ENCODE measurements at regions not wholly inside any gene's neighbourhood (a gene's known extent, or its start where the extent isn't known, plus 50 kb on each side); places are given as distances from the start of the nearest gene placed in this dataset.
"Not testable (repeated sequence)": the region's sequence is repeated elsewhere in the genome, so short reads cannot be mapped to it uniquely, and the experiment has no call there.

DNA sequence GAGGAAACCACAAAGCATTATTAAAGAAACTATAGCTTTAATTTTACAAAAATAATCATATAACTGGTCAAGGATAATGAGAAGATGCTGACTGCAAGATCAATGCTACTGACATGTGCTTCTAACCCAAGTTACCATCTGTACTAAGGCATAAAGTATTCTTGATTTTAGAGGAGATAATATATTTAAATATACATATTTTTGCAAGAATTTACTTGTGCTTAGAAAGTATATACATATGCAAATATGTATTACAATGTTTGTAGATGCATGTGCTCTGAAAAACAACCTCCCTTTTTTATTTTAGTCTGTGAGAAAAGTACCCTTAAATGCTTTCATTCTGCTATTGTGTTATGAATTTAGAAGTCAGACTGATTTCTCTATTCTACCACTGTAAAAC, 740.7 kb upstream of the SLIT2 start:
- DNase-seq (ENCODE audit: low read depth) = no peak

GRCh38 chr4:19508442-19508841, 743.3 kb upstream of the SLIT2 start:
- DNase-seq (ENCODE audit: low read depth) = no peak

- no peak for DNase-seq (ENCODE audit: low read depth)
These were observed 754.0 kb upstream of the SLIT2 start for GRCh38 chr4:19497705-19498104.

- no peak for DNase-seq (ENCODE audit: low read depth)
These were observed 754.9 kb upstream of the SLIT2 start for GRCh38 chr4:19496756-19497155.

DNA sequence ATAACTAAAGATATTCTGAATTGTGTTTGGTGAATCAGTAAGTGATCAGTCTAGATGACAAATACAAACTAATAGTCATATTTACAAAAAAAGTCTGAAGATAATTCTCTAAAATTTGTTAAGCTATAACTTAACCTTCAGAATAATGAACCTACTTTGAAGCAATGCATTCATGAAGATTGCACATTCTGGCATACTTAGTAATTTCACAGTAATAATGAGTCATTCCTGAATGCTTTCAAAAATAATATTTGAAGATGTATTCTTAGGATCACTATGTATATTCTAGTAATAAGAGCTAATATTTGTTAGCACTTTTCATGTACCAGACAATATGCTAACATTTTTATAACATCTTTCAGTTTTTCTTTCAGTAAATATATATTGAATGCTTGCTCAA, 756.7 kb upstream of the SLIT2 start:
- no peak for DNase-seq (ENCODE audit: low read depth)

DNA sequence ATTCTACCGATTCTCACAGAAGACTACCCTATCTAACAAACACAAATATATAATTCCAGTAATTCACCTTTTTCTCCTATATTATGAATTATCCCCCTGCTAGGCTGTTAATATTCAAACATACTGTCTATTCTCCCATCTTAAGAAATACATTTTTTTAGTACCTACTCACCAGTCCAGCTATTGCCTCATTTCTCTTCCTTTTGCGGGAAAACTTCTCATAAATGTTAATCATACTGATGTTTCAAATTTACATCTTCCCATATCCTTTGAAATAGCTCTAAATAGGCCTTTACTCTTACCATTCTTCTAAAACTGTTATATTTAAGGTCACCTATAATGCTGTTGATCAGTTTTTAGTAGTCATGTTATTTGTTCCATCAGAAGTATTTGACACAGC, 759.1 kb upstream of the SLIT2 start:
- DNase-seq (ENCODE audit: low read depth) = no peak

GRCh38 chr4:19486400-19486799, 765.3 kb upstream of the SLIT2 start:
- DNase-seq (ENCODE audit: low read depth) = no peak

- DNase-seq (ENCODE audit: low read depth) = no peak
These were observed 772.9 kb upstream of the SLIT2 start for GRCh38 chr4:19478791-19479190.

GRCh38 chr4:19473569-19473968, 778.1 kb upstream of the SLIT2 start:
- DNase-seq (ENCODE audit: low read depth) = no peak

DNA sequence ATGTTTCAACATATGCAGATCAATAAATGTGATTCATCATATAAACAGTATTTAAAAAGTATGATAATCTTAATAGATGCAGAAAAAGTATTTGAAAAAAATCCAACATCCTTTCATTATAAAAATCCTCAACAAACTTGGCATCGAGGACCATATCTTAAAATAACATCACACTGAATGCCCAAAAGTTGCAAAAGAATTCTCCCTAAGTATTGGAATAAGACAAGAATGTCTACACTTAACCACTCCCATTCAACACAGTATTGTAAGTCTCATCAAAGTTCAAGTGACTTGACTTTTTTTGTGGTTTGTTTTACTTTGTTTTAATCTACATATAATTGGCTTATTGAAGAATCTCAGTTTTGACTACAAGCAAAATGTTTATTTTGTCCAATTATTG, 779.0 kb upstream of the SLIT2 start:
- DNase-seq (ENCODE audit: low read depth) = no peak

DNA sequence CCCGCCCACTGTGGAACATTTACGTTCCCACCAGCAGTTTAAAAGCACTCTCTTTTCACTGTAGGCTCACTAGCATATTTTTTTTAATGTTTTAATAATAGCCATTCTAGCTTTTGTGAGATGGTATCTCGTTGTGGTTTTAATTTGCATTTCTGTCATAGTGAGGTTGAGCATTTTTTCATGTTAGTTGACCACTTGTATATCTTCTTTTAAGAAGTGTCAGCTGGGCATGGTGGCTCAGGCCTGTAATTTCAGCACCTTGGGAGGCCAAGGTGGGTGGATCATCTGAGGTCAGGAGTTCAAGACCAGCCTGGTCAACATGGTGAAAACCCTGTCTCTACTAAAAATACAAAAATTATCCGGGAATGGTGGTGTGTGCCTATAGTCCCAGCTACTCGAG, 781.7 kb upstream of the SLIT2 start:
- not testable (repeated sequence) for DNase-seq (ENCODE audit: low read depth)

GRCh38 chr4:19462117-19462516, 789.6 kb upstream of the SLIT2 start:
- DNase-seq (ENCODE audit: low read depth) = no peak

DNA sequence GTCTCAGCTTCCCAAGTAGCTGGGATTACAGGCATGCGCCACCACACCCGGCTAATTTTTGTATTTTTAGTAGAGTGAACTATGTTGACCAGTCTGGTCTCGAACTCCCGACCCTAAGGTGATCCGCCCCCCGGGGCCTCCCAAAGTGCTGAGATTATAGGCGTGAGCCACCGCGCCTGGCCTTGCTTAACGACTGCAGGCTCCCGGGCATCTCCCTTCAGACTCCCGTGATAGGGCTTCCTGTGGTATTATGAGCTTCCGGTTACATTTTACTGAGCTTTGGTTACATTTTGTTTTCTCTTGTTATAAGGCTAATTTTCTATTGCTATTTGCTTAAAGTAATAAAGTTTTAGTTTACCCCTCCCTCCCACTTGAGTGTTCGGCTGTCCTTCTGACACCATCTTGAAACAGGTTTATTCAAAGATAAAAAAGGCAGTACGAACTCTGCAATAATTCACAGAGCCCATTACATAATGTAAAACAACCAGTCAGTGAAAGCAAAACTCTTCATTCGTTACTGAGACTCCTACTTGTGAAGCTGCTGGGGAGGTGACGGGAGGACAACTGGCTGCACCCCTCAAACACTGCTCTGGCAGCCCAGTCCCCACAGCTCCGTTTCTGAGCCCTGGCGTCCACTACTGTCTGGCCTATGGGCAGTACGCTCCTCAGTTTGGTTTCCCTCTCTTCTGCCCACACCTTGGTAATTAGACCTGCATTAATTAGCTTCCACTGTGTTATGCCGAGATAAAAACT, 795.7 kb upstream of the SLIT2 start:
- DNase-seq (ENCODE audit: low read depth) = no peak

- no peak for DNase-seq (ENCODE audit: low read depth)
These were observed 796.5 kb upstream of the SLIT2 start for GRCh38 chr4:19455196-19455595.

GRCh38 chr4:19438233-19438632, 813.5 kb upstream of the SLIT2 start:
- no peak for DNase-seq (ENCODE audit: low read depth)

DNA sequence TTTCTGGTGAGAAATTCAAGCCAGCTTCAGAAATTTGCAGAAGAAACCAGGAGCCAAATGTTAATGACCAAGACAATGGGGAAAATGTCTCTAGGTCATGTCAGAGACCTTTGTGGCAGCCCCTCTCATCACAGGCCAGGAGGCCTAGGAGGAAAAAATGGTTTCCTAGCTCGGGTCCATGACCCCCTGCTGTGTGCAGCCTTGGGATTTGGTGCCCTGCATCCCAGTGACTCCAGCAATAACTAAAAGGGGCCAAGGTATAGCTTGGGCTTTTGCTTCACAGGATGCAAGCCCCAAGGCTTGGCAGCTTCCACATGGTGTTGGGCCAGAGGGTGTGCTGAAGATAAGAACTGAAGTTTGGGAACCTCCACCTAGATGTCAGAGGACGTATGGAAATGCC, 814.7 kb upstream of the SLIT2 start:
- no peak for DNase-seq (ENCODE audit: low read depth)

DNA sequence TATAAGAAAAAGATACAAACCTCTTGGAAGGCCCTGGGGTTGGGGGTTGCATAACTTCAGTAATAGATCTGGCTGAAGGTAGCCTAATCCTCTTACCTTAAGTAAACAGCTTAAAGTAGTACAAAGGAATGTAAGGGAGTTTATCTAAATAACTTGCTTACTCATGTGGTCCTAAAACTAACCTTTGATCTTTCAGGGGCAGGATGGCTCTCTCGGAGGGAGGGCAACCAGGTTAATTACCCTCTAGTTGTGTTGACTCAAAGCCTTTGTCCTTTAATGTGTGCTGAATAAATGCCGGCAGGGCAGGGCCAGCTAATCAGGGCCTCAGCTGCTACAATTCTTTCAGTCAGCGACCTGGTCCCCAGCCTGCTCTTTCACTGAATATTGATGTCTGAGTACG, 822.0 kb upstream of the SLIT2 start:
- DNase-seq (ENCODE audit: low read depth) = no peak

- no peak for DNase-seq (ENCODE audit: low read depth)
These were observed 826.6 kb upstream of the SLIT2 start for GRCh38 chr4:19425146-19425545.

- no peak for DNase-seq (ENCODE audit: low read depth)
These were observed 834.4 kb upstream of the SLIT2 start for GRCh38 chr4:19417256-19417655.

DNA sequence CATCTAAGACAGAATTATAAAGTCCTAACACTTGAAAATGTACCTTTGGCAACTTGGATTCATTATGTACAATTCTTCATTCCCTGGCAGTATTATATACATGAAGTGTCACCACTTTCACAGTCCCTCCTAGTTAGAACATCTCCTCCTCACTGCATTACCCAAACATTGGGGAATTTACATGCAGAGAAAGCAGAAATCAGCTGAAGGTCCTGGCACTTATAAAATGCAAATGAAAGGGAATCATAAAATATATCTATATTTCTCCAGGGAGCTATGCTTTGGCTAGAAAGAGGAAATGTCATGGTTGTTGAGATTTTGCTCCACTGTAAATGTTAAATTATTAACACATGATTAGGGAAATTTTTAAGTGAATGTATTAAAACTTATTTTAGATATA, 835.6 kb upstream of the SLIT2 start:
- no peak for DNase-seq (ENCODE audit: low read depth)

DNA sequence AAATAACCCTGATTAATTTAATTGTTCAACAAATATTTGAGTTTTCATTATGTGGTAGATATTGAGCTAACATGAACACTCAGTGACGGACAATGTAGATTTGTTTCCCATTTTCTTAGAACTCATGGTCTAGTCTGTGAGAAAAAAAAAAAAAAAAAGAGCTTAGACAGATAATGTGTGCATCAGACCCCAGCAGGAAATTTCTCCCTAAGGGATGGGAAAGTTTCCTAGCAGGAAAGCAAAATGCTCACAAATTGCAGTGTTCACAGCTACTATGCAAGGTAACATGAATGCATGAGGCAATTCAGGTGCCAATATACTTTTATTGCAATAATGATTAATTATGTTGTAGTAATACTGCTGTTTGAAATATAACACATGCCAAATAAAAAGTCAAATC, 843.2 kb upstream of the SLIT2 start:
- no peak for DNase-seq (ENCODE audit: low read depth)

DNA sequence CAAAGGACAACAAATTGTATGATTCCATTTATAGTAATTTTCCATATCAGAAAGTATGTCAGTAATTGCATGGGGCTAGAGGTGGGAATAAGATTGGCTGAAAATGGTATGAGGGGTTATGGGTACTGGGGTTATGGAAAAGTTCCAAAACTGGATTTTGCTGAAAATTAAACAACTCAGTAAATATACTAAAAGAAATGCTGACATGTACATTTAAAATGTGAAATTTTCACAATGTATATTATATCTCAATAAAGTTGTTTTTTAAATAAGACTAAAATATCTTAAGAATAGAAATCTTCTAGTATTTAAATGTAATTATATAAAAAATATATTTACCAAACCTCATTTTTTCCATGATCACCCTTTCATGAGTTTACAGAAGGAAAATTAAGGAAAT, 844.9 kb upstream of the SLIT2 start:
- no peak for DNase-seq (ENCODE audit: low read depth)

DNA sequence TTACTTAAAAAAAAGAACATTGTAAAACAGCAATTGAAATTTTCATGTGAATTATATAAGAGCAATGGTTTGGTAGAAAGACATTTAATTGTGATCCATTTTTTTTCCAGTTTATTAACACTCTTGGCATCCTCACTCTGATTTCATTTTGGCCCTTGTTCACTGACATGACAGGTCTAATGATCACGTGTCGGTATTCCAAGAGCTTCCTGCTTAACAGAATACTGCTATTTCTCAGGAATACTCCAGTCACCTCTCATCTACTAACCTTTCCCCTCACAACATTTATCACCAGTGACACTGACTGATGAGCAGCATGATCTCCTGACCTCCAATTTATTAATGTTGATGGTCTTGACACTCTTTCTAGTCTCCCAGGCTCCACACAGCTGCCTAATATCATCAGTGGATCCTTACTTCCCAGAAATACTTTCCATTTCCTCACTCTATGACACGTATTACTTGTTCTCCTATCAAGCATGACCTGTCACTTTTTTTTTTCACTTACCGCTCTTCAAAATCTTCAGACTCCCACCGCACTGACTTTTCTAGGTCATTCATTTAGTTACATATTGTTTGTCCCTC, 847.8 kb upstream of the SLIT2 start:
- no peak for DNase-seq (ENCODE audit: low read depth)

GRCh38 chr4:19402581-19403065, 849.1 kb upstream of the SLIT2 start:
- DNase-seq (ENCODE audit: low read depth) = no peak
